GM13977 (cell line): ENCODE measurements at regions not wholly inside any gene's neighbourhood (a gene's known extent, or its start where the extent isn't known, plus 50 kb on each side); places are given as distances from the start of the nearest gene placed in this dataset.

Source experiments
- DNase-seq: peaks from one replicate; pipeline ENCODE4 v3.0.0; 2012; ENCODE audit warnings: low spot score
- in situ Hi-C: fragments of 300-500 bp; cut with MboI; formaldehyde crosslinking; loops from one replicate; pipeline ENCODE4 v1.12.0; 2022; ENCODE audit warnings: low sequenced_read_pairs, low pct_unique_long_range_greater_than_20kb, mixed read lengths, inconsistent platforms; ENCODE audit not compliant: unreplicated experiment
- TF ChIP-seq, protein P1 (sequence below): IDR thresholded peaks from 2 replicates; pipeline ENCODE4 v1.5.1; 2012; ENCODE audit warnings: mild to moderate bottlenecking, control low read depth; ENCODE audit not compliant: insufficient read depth; ENCODE audit errors: extremely low read depth, missing control alignments

DNA sequence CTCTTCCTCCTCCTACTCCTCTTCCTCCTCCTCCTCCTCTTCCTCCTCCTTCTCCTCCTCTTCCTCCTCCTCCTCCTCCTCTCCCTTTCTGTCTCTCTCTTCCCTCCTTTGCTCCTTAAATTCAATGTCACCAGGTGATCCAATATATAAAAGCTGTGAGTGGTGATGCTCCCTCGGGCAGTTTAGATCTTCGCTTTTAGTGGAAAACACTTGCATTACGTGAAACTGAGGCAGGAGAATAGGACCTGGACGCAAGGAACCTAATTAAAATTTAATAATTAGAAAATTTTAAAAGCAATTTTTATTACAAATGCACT is 279.7 kb downstream of the XXYLT1 start:
- in situ Hi-C loops, result no loop called here
- TF ChIP-seq, protein P1, sequence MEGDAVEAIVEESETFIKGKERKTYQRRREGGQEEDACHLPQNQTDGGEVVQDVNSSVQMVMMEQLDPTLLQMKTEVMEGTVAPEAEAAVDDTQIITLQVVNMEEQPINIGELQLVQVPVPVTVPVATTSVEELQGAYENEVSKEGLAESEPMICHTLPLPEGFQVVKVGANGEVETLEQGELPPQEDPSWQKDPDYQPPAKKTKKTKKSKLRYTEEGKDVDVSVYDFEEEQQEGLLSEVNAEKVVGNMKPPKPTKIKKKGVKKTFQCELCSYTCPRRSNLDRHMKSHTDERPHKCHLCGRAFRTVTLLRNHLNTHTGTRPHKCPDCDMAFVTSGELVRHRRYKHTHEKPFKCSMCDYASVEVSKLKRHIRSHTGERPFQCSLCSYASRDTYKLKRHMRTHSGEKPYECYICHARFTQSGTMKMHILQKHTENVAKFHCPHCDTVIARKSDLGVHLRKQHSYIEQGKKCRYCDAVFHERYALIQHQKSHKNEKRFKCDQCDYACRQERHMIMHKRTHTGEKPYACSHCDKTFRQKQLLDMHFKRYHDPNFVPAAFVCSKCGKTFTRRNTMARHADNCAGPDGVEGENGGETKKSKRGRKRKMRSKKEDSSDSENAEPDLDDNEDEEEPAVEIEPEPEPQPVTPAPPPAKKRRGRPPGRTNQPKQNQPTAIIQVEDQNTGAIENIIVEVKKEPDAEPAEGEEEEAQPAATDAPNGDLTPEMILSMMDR, result no peak

DNA sequence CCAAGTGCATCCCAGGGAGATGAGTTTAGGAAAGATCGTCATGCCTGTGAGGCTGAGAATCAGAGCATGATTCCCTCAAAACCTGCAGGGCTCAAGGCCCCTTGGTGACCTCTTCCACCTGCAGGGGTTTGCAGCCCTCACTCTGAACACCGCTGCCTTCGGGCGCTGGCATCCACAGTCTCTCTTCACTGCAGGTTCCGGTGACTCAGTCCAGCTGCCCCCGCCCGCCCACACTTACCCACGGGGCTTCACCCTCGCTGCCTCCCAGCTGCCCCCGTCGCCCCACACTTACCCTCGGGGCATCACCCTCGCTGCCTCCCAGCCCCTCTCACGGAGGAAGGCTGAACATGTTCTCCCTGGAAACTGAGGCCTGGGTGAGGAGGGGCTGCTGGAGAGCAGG is 277.1 kb downstream of the XXYLT1 start:
- in situ Hi-C loops, result no loop called here
- TF ChIP-seq, protein P1, result no peak
- no peak for DNase-seq

More for the DNA sequence above, 279.7 kb downstream of the XXYLT1 start:
- DNase-seq, result no peak

DNA sequence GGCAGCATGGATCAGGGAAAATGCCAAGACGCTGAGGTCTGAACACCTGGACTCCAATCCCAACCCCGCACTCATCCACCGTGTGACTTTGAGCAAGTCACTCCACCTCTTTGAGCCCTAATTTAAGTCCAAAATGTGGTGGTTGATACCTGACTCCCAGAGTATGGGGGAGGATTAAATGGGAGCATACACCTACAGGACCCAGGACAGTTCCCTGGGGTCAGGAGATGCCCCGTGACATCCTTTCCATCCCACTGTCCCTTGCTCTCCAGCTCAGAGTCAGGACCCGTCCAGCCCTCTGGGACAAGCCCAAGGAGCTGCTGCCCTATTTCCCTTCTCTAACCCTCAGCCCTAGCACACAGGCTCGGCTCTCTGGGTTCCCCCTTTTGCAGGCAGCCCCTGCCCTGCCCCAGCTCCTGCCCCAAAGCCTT is 276.4 kb downstream of the XXYLT1 start:
- in situ Hi-C loops, result no loop called here
- TF ChIP-seq, protein P1, result no peak
- no peak for DNase-seq

DNA sequence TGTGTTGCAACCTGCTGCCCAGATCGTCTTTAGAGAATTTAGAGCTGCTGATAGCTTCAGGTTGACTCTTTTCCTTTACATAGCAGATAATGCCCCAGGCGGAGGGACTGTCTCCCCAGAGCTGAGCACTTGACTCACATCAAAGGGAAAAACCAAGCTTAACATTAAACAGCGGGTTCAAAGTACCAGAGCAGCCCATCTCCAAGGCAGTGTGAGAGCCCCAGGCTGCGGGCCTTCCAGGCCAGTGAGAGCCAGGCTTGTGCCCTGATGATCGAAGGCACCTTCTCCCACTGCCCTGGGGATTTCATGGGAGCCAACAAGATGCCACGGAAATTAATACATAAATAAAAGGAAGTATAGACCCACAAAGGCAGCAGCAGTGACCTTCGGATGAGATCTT is 275.6 kb downstream of the XXYLT1 start:
- in situ Hi-C loops, result no loop called here
- TF ChIP-seq, protein P1, result no peak
- DNase-seq, result no peak

DNA sequence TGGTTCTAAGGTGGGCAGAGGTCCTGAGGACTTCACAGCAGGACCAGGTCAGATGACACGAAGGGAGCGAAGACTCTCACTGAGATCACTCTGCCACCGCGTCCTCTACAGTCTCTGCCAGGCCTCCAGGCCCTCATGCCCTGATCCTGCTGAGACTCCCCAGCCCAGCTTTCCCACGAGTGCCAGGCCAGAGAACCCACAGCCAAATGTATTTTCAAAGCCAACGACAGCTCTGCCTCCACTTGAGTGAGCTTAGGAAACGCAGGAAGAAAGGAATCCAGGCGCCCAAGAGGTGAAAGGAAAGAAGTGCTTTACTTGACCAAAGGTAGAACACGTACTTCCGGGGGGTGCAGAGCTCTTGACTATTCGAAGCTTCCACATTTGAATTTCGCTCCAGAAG is 275.0 kb downstream of the XXYLT1 start:
- in situ Hi-C loops, result no loop called here
- DNase-seq, result no peak
- TF ChIP-seq, protein P1, result no peak

DNA sequence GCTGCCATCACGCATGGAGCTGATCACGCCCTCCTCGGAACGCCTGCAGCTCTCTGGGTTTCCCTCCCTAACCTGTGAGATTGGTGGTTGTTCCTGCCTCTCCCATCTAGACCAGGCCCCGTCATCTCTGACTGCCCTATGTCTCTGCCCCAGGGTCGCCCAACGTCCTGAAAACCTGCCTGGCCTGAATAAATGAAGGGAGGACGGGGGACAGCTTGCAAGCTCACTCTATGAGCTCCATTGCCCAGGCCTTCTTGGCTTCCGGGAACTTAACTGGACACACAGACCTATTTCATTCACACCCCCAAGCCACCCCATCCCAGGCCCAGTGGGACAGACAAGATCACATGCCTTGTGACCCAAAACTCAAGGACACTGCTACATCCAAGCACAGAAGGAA is 274.2 kb downstream of the XXYLT1 start:
- in situ Hi-C loops, result no loop called here
- TF ChIP-seq, protein P1, result no peak

DNA sequence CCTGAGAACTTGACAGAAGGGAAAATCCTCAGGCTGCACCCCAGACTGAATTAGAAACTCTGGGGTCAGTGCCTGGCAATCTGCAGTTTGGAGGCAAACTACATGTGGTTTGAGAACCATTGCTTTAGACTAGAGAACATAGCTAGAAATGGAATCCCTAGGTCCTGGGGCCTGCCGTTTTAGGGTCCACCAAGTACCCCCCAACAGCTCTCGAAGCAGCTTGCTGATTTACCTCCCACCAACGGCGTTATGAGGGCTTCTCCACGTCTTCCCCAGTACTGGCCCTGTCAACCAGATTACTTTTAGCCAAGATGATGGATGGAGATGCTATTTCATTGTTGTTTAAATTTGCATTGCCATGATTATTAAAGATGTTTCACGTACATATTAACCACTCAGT is 272.5 kb downstream of the XXYLT1 start:
- in situ Hi-C loops, result no loop called here
- TF ChIP-seq, protein P1, result no peak
- no peak for DNase-seq

More for the DNA sequence above, 274.2 kb downstream of the XXYLT1 start:
- DNase-seq, result no peak
